ENCODE measurements at regions not wholly inside any gene's neighbourhood (a gene's known extent, or its start where the extent isn't known, plus 50 kb on each side); places are given as distances from the start of the nearest gene placed in this dataset.
A peak's percentile ranks its signal among the peaks of the same experiment; 100 is the strongest.
"Not testable (repeated sequence)": the region's sequence is repeated elsewhere in the genome, so short reads cannot be mapped to it uniquely, and the experiment has no call there.

DNA sequence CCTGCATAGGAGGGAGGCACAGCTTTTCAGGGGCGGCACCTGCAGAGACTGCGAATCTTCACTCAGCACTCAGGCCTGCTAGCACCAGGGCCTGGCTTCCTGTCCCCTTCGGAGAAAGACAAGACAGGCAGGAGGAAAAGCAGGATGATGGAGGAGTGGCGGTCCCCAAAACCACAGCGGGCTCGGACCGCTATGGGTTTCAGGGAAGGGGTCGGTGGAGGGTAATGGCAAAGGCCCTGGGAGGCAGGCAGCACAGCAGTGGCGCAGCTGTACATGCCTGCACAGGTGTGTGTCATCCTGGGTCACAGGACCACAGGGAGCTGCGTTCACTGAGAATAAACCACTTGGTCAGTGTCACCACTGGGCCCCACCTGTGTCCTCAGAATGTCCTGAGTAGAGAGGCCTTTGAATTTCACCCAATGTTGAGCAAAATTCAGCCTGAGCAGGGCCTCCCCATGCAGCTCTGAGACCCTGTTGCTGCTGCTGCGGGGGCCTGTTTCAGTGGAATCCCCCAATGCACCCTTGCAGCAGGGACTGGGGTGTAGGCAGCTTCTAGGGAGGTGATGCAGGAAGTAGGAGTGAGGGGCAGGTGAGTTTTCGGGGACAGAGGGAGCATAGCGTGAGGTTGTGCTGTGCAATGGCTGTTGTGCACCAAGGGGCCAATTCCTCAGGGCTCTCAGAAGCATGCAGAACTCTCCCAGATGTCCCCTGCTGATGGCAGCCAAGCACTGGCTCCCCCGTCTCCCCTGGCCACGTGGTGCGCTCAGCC is 90.6 kb upstream of the PPP2R2D start:
- no peak for DNase-seq

DNA sequence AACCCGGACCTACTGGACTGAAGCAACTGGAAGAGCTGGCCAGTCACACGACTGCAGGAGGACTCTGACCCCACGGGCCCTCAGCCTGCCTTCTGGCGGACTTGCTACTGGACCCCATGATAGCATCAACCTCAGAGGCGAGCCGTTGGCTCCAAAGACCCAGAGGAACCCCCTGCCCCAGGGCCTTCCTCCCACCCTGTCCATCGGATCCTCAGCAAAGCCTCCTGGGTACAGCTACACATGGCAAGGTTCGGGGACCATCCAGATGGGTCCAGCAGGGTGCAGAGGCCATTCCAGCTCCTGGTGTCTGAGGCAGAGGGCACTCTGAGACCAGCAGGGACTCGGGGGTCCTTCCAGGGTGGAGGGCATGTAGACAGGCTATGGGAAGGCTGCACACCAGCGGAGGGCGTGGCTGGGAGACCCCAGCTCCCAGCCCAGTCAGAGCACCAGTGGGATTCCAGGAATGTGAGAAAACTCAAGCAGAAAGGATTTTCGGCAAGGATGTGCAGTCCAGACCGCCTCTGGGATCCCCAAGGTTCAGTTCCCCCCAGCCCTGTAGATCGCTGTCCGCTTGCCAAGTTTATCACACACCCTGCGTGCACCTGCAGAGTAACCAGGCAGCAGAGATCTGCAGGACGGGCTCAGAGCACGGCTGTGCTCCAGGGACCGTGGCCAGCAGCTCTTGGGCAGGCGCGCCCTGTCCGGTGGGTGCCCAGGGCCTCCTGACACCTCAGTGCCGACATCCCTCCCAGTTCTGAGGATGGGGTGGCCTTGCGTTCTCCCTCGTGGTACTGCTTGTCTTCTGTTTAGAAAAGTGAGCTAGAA is 89.8 kb upstream of the PPP2R2D start:
- DNase-seq = no peak

DNA sequence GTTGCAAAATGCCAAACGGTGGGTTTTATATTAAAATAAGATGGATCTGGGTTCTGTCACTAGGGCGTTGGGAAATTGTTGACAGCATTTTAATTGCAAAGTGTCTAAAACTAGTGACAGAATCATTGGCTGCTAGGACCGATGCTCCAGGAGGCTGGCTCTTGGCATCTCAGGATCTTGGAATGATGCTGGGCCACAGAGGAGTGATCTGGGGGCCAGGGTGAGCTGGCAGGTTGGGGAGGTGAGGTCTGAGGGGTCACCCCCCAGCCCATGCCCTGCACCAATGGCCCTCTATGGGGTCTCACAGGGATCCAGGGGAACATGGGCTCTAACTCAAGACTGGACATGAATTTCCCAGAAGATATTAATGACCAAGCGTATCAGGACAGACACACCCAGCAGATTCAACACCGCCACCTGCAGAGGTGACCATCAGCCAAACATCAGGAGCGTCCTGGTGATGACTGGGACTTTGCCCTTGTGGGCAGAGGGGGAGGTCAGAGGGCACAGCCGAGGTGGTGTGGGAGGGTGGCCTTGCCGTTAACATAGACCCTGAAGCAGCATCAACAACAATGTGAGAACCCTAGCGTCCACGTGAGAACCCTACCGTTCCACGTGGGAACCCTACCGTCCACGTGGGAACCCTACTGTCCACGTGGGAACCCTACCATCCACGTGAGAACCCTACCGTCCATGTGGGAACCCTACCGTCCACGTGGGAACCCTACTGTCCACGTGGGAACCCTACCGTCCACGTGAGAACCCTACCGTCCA is 89.0 kb upstream of the PPP2R2D start:
- no peak for DNase-seq

DNA sequence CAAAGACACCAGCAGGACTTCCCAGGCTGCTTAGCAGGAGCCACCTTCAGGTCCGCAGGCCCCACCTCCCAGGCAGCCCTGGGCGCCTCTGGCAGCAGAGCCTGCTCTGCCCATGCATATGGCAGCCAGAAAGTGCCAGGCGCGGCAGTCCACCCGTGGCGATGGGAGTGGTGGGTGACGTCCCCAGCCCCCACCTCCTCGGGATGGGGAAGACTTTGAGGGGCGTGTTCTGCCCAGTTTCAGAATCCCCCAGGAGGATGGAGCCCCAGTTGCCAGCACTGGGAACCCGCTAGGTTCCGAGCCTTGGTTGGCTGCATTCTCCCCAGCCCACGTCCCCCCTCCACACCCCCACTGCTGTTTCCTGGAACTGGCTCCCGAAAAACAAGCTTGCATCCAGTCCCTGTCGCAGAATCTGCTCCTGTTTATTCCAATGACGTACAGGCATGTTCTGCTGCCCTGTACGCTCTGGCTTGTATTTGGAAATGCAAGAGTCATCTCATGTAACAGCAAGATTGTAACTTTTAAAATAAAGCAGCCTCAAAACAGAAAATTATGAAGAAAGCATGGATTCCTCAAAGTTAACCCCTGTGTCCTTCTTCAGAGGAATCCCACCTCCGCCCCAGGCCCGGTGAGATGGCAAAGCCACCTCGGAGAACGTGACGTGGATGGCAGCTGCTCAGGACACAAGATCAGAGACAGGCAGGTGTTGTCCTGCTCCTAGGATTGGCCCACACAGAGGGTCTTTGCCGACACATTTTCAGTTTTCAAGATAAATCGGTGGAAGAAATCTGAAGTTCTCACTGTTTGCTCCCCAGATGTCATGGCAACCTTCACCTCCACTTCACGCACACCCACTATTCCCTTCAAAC is 87.8 kb upstream of the PPP2R2D start:
- DNase-seq = no peak

DNA sequence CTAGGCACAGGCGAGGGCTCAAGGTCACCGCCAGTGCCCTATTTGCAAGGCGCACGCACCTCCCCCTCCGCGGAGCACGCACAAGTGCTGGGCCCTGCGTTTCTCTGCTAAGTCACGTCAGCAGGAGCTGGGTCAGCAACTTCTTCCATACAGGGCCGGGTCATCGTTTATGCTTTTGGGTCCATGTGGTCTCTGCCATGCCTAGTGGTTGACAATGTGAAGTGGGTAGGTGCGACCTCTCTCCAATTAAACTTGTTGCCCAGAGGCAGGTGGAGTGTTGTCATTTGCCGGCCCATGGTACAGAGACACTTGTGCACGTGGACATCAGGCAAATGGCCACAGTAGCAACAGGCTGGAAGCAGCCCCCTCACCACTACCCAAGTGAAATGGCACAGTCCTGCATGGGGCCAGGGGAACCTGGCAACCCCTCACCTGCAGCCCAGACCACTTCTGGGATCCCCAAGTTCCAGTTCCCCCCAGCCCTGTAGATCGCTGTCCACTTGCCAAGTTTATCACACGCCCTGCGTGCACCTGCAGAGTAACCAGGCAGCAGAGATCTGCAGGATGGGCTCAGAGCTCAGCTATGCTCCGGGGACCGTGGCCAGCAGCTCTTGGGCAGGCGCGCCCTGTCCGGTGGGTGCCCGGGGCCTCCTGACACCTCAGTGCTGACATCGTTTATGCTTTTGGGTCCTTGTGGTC is 86.1 kb upstream of the PPP2R2D start:
- DNase-seq = no peak

DNA sequence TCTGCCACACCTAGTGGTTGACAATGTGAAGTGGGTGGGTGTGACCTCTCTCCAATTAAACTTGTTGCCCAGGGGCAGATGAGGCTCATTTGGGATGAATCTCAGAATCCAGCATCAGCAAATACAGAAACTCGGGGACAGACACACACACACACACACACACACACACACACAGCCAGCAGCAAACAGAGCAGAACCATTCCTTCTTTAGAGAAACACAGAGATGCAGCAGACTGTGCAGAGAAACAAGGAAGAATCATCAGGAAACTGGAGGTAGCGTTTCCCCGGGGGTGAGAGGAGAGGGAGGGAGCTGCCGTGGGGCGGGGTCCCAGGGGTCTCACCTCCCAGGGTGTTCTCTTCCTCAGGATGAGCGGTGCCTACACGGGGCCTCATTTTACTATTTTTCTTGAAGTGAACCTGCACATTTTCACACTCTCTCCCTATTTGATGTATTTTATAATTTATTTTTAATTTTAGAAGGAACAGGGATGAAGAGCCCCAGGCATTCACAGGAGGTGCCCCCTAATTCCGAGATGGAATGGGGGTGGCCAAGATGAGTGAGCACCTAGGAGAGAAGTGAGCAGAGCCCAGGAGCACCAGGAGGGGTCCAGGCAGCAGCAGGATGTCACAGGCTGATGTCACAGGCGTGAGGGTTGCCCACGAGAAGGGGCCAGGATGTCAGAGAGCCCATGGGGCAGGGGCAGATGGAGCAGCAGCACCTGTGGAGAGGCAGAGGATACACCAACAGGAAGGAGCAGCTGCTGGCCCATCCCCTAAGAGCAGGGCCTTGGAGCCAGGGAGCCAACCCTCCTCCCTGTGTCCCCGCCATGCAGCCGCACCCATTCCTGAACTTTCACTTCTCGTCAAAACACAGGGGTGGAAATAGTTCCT is 85.3 kb upstream of the PPP2R2D start:
- no peak for DNase-seq

DNA sequence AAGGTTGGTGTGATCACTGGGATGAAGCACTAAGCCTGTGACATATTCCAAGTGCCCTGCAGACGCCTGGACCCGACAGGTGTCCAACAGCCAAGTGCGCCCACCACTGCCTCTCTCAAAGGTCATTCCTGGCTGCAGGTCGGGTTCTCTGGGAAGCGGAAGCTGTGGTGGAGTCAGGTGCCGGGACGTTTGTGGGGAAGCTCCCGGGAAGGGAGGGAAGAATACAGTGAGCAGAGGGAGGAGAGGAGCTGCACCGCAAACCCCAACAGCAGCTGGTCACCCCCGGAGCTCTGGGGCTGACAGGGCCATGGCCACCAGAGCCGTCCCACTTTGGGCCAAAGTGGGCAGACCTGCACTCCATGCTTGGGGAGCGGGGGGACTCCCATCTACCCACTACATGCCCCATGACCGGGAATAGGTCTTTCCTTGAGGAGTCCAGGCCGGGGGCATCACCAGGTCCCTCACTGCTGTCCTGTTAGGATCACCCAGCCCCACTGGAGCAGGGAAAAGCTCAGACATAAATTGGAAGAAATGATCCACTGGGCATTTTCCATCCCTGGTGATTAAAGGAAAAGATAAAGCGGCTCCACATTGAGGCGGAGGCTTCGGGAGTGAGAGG is 84.5 kb upstream of the PPP2R2D start:
- no peak for DNase-seq

DNA sequence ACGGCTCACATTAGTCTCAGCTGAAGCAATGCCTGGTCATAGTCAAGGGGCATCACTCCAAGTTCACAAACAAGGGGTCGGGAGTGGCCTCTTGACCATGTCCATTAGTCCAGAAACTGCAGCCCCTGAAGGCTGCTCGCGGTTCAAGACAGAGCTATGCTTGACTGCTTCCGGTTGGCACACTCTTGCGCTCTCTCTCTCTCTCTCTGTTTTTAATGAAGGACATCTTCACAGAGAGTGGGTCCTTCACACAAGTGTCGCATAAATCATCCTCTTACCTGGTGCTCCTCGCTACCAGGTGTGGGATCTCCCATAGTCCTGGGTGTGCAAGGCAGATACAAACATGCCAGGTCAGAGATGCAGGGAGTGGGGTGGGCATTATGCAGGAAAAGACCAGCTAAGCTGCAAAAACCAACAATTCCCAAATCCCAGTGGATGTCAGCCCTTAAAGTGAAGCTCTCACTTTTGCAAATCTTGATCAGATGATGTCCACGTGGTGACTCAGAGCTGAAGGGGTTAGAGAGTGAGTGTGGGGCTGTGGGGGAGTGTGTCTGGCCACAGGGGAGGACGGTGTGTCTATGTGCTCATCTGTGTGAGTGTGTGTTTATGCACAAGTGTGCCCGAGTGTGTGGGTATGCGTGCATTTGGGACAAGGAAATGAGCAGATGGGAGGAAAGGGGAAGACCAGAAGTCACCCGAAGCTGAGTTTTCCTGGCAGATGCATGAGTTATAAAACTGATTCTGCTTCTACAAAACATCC is 83.7 kb upstream of the PPP2R2D start:
- DNase-seq = peak; percentile 39

DNA sequence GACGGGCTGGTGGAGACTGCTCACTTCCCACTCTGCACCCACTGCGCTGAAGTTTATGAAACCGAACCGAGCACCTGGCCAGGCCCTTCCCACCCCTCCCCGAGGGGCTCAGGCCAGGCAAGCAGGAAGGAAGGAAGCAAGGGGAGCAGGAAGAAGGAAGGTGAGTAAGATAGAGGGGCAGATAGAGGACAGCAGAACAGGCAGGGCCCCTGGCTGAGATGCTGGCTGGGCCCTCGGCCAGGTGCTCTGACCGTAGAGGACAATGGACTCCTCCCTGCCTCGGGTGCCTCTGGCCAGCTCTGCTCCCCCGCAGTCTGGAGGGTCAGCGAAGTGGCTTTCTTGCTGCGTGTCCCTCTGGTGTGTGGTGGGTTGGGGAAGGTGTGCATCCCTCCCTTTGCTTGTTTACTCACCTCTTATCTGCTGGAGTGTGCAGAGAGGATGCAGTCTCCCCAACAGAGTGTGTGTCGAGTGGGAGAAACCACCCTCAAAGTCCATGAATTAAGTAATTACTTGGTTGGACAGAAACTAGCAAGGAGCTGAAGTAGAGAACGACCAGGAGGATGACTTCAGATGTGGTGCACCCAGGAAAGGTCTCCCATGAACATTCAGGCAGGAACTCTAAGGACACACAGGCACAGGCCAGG is 82.8 kb upstream of the PPP2R2D start:
- no peak for DNase-seq

DNA sequence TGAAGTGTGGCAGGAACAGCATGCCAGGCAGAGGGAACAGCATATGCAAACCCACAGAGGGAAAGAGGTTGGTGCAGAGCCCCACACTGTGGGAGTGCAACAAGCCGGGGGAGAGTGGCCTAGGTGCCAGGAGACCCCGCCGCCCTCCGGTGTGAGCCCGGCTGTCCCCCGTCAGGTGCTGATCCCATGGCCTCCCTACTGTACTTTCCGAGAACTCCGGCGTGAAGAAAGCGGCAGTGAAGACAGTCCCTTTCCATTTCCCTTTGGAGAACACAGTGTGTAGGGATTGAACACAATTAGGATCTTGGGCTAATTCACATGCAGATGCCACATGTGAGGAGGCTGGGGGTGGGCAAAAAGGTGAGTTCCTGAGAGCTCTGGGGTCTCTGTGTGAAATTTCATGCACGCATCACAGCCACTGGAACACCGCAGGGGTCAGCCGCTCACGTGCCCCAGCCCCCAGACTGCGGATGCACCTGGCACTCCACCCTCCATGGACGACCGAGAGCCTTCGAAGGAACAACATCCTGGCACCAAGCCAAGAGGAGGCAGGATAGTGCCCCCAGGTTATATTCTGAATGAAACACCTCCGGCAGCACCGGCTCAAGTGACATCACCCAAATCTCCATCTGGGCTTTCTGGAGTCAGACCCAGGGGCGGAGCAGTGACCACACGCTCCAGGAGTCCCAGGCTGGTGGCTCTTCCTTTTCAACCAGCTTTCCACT is 82.1 kb upstream of the PPP2R2D start:
- DNase-seq = peak; percentile 76

DNA sequence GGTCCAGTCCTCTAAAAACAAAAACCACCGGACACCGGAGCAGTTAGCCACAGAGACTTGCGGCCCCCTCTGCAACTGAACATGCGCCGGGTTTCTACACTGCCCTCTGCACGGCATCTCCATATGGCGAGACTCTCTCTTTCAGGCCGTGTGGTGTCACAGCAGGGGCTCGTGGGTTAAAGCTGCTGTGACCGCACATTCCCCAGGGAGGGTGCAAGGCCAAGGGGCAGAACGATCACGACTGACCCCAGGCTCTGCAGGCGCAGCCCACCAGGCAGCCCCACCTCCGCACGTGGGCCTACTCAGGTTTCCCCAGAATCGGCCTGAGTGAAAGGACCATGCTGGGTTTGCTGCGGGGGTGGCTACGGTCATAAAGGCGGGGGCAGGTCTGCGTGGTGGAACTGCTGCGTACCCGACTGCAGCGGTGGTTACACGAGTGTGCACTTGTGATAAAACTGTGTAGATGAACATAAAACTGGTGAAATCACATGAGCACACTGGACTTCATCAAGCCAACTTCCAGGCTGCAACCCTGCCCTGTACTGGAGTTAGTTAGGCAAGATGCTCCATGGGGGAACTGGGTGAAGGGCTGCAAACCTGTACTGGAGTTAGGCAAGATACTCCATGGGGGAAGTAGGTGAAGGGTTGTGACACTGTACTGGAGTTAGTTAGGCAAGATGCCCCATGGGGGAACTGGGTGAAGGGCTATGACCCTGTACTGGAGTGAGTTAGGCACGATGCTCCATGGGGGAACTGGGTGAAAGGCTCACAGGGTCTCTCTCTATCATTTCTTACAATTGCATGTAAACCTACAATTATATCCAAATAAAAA is 81.4 kb upstream of the PPP2R2D start:
- no peak for DNase-seq

DNA sequence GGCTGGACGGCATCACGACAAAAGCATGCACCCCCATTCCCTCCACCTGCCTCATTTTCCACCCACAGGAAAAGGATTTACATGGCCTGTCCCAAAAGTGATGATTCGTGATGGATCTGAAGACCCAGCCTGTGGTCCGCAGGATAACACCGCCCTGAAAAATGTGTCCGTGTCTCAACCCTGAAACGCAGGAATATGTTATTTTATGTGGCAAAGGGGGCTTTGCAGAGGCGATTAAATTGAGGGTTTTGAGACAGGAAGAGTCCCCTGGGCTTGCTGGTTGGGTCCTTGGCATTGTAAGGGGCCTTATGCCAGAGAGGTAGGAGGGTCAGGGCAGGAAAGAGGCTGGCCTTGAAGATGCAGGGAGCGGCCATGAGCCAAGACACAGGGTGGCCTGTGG is 80.2 kb upstream of the PPP2R2D start:
- DNase-seq = no peak

DNA sequence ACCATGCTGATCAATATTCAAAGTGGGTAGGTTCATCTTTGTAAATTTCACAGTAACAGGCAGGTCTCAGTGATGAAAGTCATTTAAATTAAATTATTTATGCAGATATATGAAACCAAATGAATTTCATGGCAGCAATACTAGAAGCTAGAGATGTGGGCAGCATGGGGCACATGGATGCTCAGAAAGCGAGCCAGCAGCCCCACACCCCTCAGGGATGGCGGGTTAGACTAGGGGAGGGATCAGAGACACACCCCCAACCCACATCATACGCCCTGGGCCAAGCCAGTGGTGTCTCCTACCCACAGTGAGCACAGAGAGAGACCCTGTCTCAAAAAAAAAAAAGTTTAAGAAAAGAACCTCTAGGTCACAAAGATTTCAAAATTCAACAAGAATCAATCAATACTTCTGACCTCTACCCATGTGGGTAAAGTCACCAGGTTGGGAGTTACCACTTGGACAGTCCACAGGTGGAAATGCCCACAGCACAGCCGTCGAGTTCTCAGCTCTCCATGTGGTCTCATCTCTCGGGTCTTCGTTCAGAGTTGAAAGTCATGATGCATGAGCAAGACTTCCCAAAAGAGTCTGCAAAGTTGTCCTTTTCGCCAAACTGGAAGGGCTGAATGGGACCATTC is 79.3 kb upstream of the PPP2R2D start:
- no peak for DNase-seq

DNA sequence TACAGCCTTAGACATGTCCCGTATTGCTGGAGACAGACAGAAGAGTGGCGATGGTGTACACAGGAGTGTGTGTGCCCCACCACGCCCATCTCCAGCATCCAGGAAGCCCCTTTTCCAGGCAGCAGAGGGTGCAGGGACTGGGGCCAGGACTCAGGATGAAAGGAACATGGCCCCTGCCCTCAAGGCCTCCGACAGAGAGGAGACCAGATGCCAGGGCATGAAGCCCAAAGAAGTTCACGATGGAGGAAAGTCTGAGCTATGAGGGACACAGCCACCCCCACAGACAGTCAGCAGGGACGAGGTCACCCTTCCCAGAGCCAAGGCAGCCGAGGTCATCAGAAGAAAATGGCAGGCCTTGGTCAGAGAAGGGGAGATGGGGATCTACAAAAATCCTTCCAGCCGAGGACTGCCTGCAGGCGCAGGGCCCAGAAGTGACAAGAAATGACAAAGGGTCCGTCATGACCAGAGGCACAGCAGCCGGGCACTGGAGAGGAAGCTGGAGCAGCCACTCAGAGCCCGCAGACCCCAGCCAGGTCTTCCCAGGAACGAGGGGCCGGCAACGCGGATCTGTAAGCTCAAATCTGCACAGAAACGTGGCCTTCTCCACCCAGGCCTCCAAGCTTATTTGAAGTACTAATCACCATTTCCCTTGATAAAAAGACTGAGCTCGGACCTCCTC is 78.7 kb upstream of the PPP2R2D start:
- DNase-seq = no peak

DNA sequence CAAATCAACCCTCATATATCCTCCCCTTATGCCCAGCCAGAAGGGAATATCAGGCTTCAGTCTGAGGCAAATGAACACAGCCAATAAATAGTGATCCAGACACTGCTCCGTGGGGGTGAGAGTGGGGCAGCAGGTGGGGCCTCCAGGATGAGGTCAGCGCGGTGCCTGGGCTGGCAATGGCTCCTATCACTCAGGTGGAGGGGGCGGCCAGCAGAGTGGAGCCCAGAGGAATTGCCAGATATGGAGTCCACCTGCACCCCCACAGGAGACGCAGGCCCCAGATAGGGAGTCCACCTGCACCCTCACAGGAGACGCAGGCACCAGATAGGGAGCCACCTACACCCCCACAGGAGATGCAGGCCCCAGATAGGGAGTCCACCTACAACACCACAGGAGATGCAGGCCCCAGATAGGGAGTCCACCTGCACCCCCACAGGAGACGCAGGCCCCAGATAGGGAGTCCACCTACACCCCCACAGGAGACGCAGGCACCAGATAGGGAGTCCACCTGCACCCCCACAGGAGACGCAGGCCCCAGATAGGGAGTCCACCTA is 78.0 kb upstream of the PPP2R2D start:
- DNase-seq = no peak

DNA sequence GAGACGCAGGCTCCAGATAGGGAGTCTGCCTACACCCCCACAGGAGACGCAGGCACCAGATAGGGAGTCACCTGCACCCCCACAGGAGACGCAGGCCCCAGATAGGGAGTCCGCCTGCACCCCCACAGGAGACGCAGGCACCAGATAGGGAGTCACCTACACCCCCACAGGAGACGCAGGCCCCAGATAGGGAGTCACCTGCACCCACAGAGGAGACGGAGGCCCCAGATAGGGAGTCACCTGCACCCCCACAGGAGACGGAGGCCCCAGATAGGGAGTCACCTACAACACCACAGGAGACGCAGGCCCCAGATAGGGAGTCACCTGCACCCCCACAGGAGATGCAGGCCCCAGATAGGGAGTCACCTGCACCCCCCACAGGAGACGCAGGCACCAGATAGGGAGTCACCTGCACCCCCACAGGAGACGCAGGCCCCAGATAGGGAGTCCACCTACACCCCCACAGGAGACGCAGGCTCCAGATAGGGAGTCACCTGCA is 77.2 kb upstream of the PPP2R2D start:
- DNase-seq = not testable (repeated sequence)

All from NCI-H345 (cell line).